Osteoblast (primary cell): ENCODE measurements at regions not wholly inside any gene's neighbourhood (a gene's known extent, or its start where the extent isn't known, plus 50 kb on each side); places are given as distances from the start of the nearest gene placed in this dataset.
A peak's percentile ranks its signal among the peaks of the same experiment; 100 is the strongest.

Experiments
- DNase-seq: peaks from one replicate; pipeline ENCODE4 v3.0.0; 2011; ENCODE audit warnings: low spot score, mixed read lengths; ENCODE audit not compliant: insufficient read length; ENCODE audit errors: missing footprints
- H2AFZ ChIP-seq: 2 replicates; pipeline ENCODE4 v1.6.0; 2011; ENCODE audit warnings: mild to moderate bottlenecking, low read length
- H3K27ac ChIP-seq: 2 replicates; pipeline ENCODE4 v1.5.1; 2011; ENCODE audit warnings: mild to moderate bottlenecking, low read depth, low read length, moderate library complexity
- H3K27me3 ChIP-seq: 2 replicates; pipeline ENCODE4 v1.6.0; 2012; ENCODE audit warnings: mild to moderate bottlenecking, control low read depth, inconsistent platforms, low read length, moderate library complexity; ENCODE audit not compliant: insufficient read depth
- H3K36me3 ChIP-seq: 2 replicates; pipeline ENCODE4 v1.5.1; 2011; ENCODE audit warnings: mild to moderate bottlenecking, low read length, control low read depth, moderate library complexity; ENCODE audit not compliant: insufficient read depth
- H3K4me1 ChIP-seq: 2 replicates; pipeline ENCODE4 v1.5.1; 2011; ENCODE audit warnings: mild to moderate bottlenecking, low read length, control low read depth, moderate library complexity; ENCODE audit not compliant: insufficient read depth
- H3K4me2 ChIP-seq: 2 replicates; pipeline ENCODE4 v1.6.0; 2011; ENCODE audit warnings: mild to moderate bottlenecking, low read length; ENCODE audit not compliant: insufficient read depth
- H3K4me3 ChIP-seq: fragments of 200-600 bp; sonication (generic); 3 replicates; pipeline ENCODE4 v1.5.1; 2012; ENCODE audit warnings: mild to moderate bottlenecking, low read length, inconsistent platforms; ENCODE audit not compliant: insufficient read depth
- H3K79me2 ChIP-seq: 2 replicates; pipeline ENCODE4 v1.6.0; 2012; ENCODE audit warnings: mild to moderate bottlenecking, low read length, control low read depth, inconsistent platforms; ENCODE audit not compliant: insufficient read depth
- H3K9me3 ChIP-seq: 2 replicates; pipeline ENCODE4 v1.5.1; 2011; ENCODE audit warnings: low read depth, low read length, control low read depth
- H4K20me1 ChIP-seq: 2 replicates; pipeline ENCODE4 v1.6.0; 2012; ENCODE audit warnings: mild to moderate bottlenecking, low read length, control low read depth; ENCODE audit not compliant: insufficient read depth
- TF ChIP-seq, protein P1 (sequence below): IDR thresholded peaks from 2 replicates; pipeline ENCODE4 v1.5.1; 2011; ENCODE audit warnings: mild to moderate bottlenecking, low read depth, low read length, moderate library complexity; ENCODE audit errors: extremely low read depth

- TF ChIP-seq, protein P1, sequence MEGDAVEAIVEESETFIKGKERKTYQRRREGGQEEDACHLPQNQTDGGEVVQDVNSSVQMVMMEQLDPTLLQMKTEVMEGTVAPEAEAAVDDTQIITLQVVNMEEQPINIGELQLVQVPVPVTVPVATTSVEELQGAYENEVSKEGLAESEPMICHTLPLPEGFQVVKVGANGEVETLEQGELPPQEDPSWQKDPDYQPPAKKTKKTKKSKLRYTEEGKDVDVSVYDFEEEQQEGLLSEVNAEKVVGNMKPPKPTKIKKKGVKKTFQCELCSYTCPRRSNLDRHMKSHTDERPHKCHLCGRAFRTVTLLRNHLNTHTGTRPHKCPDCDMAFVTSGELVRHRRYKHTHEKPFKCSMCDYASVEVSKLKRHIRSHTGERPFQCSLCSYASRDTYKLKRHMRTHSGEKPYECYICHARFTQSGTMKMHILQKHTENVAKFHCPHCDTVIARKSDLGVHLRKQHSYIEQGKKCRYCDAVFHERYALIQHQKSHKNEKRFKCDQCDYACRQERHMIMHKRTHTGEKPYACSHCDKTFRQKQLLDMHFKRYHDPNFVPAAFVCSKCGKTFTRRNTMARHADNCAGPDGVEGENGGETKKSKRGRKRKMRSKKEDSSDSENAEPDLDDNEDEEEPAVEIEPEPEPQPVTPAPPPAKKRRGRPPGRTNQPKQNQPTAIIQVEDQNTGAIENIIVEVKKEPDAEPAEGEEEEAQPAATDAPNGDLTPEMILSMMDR: no peak
- Histone ChIP-seq H3K27ac (no peak overlapping the region), H3K36me3 (no peaks in the 10 kb centered on the region), H2AFZ (no peak overlapping the region), H3K4me1 (no peaks in the 10 kb centered on the region), H3K4me3 (no peak overlapping the region), H3K4me2 (no peak overlapping the region), H3K9me3 (no peaks in the 10 kb centered on the region), H3K27me3 (peaks cover 3% of the 10 kb centered on the region), H4K20me1 (no peaks in the 10 kb centered on the region), H3K79me2 (no peaks in the 10 kb centered on the region)
- DNase-seq: no peak
Measured at GRCh38 chr18:44568342-44568741, 112.3 kb upstream of the SETBP1 start.

- Histone ChIP-seq H3K27me3 (peaks cover 3% of the 10 kb centered on the region), H3K79me2 (no peaks in the 10 kb centered on the region), H3K4me2 (no peak overlapping the region), H3K4me3 (no peak overlapping the region), H3K27ac (no peak overlapping the region), H2AFZ (no peak overlapping the region), H3K36me3 (no peaks in the 10 kb centered on the region), H3K9me3 (no peaks in the 10 kb centered on the region), H4K20me1 (no peaks in the 10 kb centered on the region), H3K4me1 (no peaks in the 10 kb centered on the region)
- TF ChIP-seq, protein P1: no peak
- DNase-seq: no peak
Measured at GRCh38 chr18:44568986-44569385, 111.7 kb upstream of the SETBP1 start.

DNA sequence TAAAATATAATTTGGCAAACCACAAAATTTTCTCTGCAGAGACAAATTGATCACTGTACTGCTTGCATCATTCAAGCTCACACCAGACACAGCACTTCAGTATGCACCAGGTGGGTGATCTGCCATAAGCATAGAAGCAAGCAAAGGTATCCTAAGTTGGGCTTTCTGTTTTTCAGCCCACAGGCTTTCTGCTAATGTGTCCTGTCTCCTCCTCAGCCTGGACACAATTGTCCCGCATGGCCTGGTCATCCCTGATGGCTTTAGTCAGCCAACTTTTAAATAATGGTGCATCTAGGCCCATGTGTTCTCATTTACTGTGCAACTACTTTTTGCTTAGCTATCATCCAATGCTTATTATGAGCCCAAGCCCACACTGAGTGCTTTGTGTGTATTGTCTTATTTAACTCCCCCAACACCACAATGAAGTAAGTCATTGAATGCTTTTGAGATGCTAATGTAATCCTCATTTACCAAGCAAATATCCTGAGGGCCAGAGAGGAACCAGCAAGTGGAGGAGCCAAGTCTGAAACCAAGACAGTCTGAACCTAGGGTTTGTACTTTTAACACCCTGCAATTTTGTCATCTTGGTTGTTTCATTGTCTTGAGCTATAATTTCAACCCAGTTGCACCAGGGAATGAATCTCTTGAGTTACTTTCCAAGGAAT lies 111.2 kb upstream of the SETBP1 start:
- Histone ChIP-seq H3K36me3 (no peaks in the 10 kb centered on the region), H3K9me3 (no peaks in the 10 kb centered on the region), H3K79me2 (no peaks in the 10 kb centered on the region), H3K4me2 (no peak overlapping the region), H3K27me3 (peaks cover 3% of the 10 kb centered on the region), H3K4me3 (no peak overlapping the region), H3K4me1 (no peaks in the 10 kb centered on the region), H3K27ac (no peak overlapping the region), H4K20me1 (no peaks in the 10 kb centered on the region), H2AFZ (no peak overlapping the region)
- DNase-seq: no peak
- TF ChIP-seq, protein P1: no peak

DNA sequence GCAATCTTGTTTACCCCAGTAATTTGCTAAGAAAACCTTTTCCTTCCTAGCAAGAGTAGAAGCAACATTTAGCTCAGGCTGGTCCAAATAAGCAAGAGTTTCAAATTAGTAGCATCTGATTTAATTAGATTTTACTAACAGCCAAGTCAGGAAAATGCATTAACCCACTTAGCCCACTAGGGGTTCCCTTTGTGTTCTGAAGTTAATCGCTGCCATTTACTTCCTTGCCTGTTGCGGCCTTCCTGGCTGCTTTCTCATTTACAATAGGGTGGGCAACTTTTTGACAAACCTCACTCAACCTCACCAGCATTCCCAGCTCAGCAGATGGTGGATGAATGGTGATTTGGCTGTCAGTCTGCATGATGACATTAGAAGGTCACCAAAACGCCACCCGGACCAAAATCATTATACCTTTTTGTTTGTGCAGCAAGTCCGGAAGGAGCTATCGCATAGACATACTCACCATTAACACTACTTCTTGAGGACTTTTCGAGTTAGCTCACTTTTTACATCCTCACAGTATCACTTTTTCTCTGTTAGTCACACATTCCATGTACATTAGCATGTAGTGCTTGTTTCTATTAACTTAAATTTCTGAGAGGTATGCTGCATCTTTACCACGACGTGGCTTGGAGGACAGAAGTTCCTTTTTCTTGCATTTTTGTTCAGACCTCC lies 101.5 kb upstream of the SETBP1 start:
- Histone ChIP-seq H3K79me2 (no peaks in the 10 kb centered on the region), H3K27me3 (no peaks in the 10 kb centered on the region), H3K4me3 (peak overlapping the region; percentile 24), H3K27ac (peak overlapping the region; percentile 85), H3K9me3 (no peaks in the 10 kb centered on the region), H3K4me1 (peaks cover 16% of the 10 kb centered on the region), H3K36me3 (no peaks in the 10 kb centered on the region), H4K20me1 (no peaks in the 10 kb centered on the region), H3K4me2 (peak overlapping the region; percentile 79), H2AFZ (peak overlapping the region; percentile 64)
- DNase-seq: peak; percentile 92
- TF ChIP-seq, protein P1: peak; percentile 51
